Kidney (tissue), 13 donors: ENCODE measurements at regions not wholly inside any gene's neighbourhood (a gene's known extent, or its start where the extent isn't known, plus 50 kb on each side); places are given as distances from the start of the nearest gene placed in this dataset.

Experiments used
- DNase-seq, 5 donors: peaks; one replicate each; pipeline ENCODE4 v3.0.0-alpha.2; 2013 to 2020
- FAIRE-seq: peaks from 2 replicates; lab custom pipeline; 2012; peaks lifted over from hg19 to GRCh38; lab: Jason Lieb, UNC
- H3K27ac ChIP-seq, 2 donors: one replicate each; pipeline ENCODE4 v1.7.0; 2013; ENCODE audit warnings: low read depth in 2 of 2, low read length in 2 of 2, inconsistent platforms in 1 of 2
- H3K27me3 ChIP-seq: one replicate; pipeline ENCODE4 v1.7.1; 2013; ENCODE audit warnings: low read length, inconsistent platforms; ENCODE audit not compliant: control insufficient read depth, insufficient read depth
- H3K36me3 ChIP-seq, 3 donors: one replicate each; pipeline versions ENCODE4 v1.7.0 to v1.7.1; 2013; ENCODE audit warnings: low read length in 3 of 3, control low read depth in 1 of 3, inconsistent platforms in 1 of 3; ENCODE audit not compliant: insufficient read depth in 3 of 3, control insufficient read depth in 2 of 3
- H3K4me1 ChIP-seq, 3 donors: one replicate each; pipeline versions ENCODE4 v1.7.0 to v1.7.1; 2013; ENCODE audit warnings: low read length in 3 of 3, inconsistent platforms in 1 of 3, low read depth in 1 of 3; ENCODE audit not compliant: control insufficient read depth in 2 of 3, insufficient read depth in 2 of 3
- H3K4me3 ChIP-seq, 3 donors: one replicate each; pipeline versions ENCODE4 v1.7.0 to v1.8.1; 2013; ENCODE audit warnings: low read length in 3 of 3, control low read depth in 1 of 3, inconsistent platforms in 1 of 3
- H3K9ac ChIP-seq, 3 donors: one replicate each; pipeline versions ENCODE4 v1.7.0 to v1.7.1; 2013; ENCODE audit warnings: low read length in 3 of 3, control low read depth in 1 of 3, inconsistent platforms in 1 of 3
- H3K9me3 ChIP-seq, 3 donors: one replicate each; pipeline versions ENCODE4 v1.7.0 to v1.7.1; 2013; ENCODE audit warnings: low read length in 3 of 3, control low read depth in 1 of 3, inconsistent platforms in 1 of 3; ENCODE audit not compliant: control insufficient read depth in 2 of 3, insufficient read depth in 1 of 3
- CTCF ChIP-seq: IDR thresholded peaks from 3 replicates; pipeline ENCODE4 v1.5.1; 2012; ENCODE audit warnings: mild to moderate bottlenecking, moderate library complexity, borderline replicate concordance; ENCODE audit not compliant: insufficient read depth; ENCODE audit errors: extremely low read depth
- intact Hi-C: fragments of 100-400 bp; cut with DNase I; formaldehyde crosslinking; loops from one replicate; pipeline ENCODE4 v1.11.1; 2022
- donor health status: control.
- donor health status: control.
- donor health status: control.
- donor health status: control.
- donor health status: control.
- donor health status: DM: yes; HTN: yes; CAD: no.
- donor health status: Normal renal cell carcinoma (clear cell type).

- Histone ChIP-seq H3K36me3 (no peaks in the 10 kb centered on the region), H3K9ac (no peak overlapping the region), H3K9me3 (no peaks in the 10 kb centered on the region), H3K27me3 (no peaks in the 10 kb centered on the region), H3K27ac (no peak overlapping the region), H3K4me1 (no peaks in the 10 kb centered on the region), H3K4me3 (no peak overlapping the region)
- DNase-seq (peak in 3 of 5 donors; percentile 29 to 73 (median 47)), FAIRE-seq (no peak)
- intact Hi-C loops: no loop called here
- no peak for TF ChIP-seq CTCF
Measured at GRCh38 chr4:145347684-145348083, 134.0 kb upstream of the SMAD1 start.

GRCh38 chr4:145346081-145346480 is 135.6 kb upstream of the SMAD1 start:
- Histone ChIP-seq H3K36me3 (no peaks in the 10 kb centered on the region), H3K9ac (no peak overlapping the region), H3K27me3 (no peaks in the 10 kb centered on the region), H3K27ac (no peak overlapping the region), H3K9me3 (no peaks in the 10 kb centered on the region), H3K4me1 (no peaks in the 10 kb centered on the region), H3K4me3 (no peak overlapping the region)
- FAIRE-seq: no peak
- no peak for TF ChIP-seq CTCF
- no peak for DNase-seq
- intact Hi-C loops: no loop called here

- no peak for TF ChIP-seq CTCF
- Histone ChIP-seq H3K9me3 (no peaks in the 10 kb centered on the region), H3K36me3 (no peaks in the 10 kb centered on the region), H3K27me3 (no peaks in the 10 kb centered on the region), H3K9ac (no peak overlapping the region), H3K4me1 (no peaks in the 10 kb centered on the region), H3K27ac (no peak overlapping the region), H3K4me3 (no peak overlapping the region)
- DNase-seq: no peak
- intact Hi-C loops: no loop called here
- no peak for FAIRE-seq
Measured at GRCh38 chr4:145345401-145345800, 136.3 kb upstream of the SMAD1 start.

GRCh38 chr4:145341381-145341780 is 140.3 kb upstream of the SMAD1 start:
- Histone ChIP-seq H3K4me3 (no peak overlapping the region), H3K36me3 (no peaks in the 10 kb centered on the region), H3K27me3 (no peaks in the 10 kb centered on the region), H3K27ac (no peak overlapping the region), H3K9ac (no peak overlapping the region), H3K4me1 (no peaks in the 10 kb centered on the region), H3K9me3 (no peaks in the 10 kb centered on the region)
- intact Hi-C loops: no loop called here
- no peak for TF ChIP-seq CTCF
- DNase-seq: no peak
- FAIRE-seq: no peak
